Gastroesophageal sphincter (tissue), 3 donors: ENCODE measurements at regions not wholly inside any gene's neighbourhood (a gene's known extent, or its start where the extent isn't known, plus 50 kb on each side); places are given as distances from the start of the nearest gene placed in this dataset.

Experiments
- POLR2A ChIP-seq, 2 donors: fragments of 450-650 bp; IDR thresholded peaks; one replicate each; pipeline ENCODE4 v1.6.1; 2017; ENCODE audit warnings: antibody characterized with exemption in 2 of 2, mild to moderate bottlenecking in 2 of 2, moderate library complexity in 1 of 2
- TF ChIP-seq, protein P1 (sequence below), 4 experiments: fragments of 200-600 bp in 2 of 4; fragments of 450-650 bp in 2 of 4; sonication (generic) in 1 of 4; IDR thresholded peaks; one replicate each; pipeline ENCODE4 v1.5.1; 2017 to 2019; ENCODE audit warnings: antibody characterized with exemption in 4 of 4, mild to moderate bottlenecking in 2 of 4, moderate library complexity in 2 of 4

DNA sequence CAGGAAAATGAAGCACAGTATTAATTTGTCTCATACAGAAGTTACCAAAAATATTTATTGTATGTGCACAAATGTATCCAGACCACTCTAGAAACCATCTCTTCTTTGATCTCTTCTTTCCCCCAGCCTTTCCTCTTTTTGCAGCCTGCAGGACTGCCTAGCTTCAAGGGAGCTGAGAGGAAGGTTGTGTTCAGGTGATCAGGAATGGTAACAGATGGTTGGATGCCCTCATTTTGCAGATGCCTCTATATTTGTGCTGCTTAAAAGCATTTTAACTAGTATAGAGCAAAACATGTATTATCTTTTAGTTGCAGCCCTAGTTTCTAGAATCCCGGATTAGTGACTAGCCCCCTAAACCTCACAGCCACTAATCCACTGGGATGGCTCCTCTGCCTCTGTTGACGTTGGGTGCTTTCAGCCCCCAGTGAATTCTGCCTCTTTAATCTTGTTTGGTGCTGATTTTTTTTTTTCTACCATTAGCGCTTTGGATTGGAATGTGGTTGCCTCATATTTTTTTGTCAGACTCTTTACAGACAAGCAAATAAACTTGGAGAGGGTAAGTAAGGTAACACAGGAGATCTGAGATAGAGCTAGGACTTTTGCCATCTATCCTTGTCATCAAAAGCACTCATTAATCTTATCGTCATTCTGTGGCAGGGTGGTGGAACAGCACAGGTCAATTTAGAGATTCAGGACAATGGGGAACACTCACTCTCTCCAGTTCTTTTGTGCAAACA, 103.8 kb upstream of the NDUFV2 start:
- TF ChIP-seq, protein P1, sequence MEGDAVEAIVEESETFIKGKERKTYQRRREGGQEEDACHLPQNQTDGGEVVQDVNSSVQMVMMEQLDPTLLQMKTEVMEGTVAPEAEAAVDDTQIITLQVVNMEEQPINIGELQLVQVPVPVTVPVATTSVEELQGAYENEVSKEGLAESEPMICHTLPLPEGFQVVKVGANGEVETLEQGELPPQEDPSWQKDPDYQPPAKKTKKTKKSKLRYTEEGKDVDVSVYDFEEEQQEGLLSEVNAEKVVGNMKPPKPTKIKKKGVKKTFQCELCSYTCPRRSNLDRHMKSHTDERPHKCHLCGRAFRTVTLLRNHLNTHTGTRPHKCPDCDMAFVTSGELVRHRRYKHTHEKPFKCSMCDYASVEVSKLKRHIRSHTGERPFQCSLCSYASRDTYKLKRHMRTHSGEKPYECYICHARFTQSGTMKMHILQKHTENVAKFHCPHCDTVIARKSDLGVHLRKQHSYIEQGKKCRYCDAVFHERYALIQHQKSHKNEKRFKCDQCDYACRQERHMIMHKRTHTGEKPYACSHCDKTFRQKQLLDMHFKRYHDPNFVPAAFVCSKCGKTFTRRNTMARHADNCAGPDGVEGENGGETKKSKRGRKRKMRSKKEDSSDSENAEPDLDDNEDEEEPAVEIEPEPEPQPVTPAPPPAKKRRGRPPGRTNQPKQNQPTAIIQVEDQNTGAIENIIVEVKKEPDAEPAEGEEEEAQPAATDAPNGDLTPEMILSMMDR (IDR thresholded peaks at IDR 0.05), result no peak
- no peak for TF ChIP-seq POLR2A (IDR thresholded peaks at IDR 0.05)
